Astrocyte of the cerebellum (primary cell): ENCODE measurements at regions not wholly inside any gene's neighbourhood (a gene's known extent, or its start where the extent isn't known, plus 50 kb on each side); places are given as distances from the start of the nearest gene placed in this dataset.
A peak's percentile ranks its signal among the peaks of the same experiment; 100 is the strongest.

Experiments
- DNase-seq: peaks from one replicate; pipeline ENCODE4 v3.0.0-alpha.2; 2011; ENCODE audit warnings: low read depth
- H3K4me3 ChIP-seq: 2 replicates; pipeline ENCODE4 v1.5.1; 2011; ENCODE audit warnings: mild to moderate bottlenecking, low read depth, low read length, moderate library complexity
- CTCF ChIP-seq: IDR thresholded peaks from 2 replicates; pipeline ENCODE4 v1.5.1; 2012; ENCODE audit warnings: low read length, low read depth, moderate library complexity, mild to moderate bottlenecking; ENCODE audit errors: missing control alignments
- in situ Hi-C: cut with HindIII; loops from 2 replicates; pipeline ENCODE4 v1.10.0; 2017; ENCODE audit warnings: low sequenced_read_pairs

- in situ Hi-C loops, result no loop called here
- no peak for TF ChIP-seq CTCF
- no peak overlapping the region for H3K4me3 ChIP-seq
- DNase-seq, result no peak
Measured at GRCh38 chr12:24387381-24387780, 437.9 kb upstream of the SOX5 start.

GRCh38 chr12:24386836-24387235, 437.4 kb upstream of the SOX5 start:
- no peak overlapping the region for H3K4me3 ChIP-seq
- in situ Hi-C loops, result no loop called here
- TF ChIP-seq CTCF, result no peak
- DNase-seq, result no peak

GRCh38 chr12:24381790-24382189, 432.3 kb upstream of the SOX5 start:
- no peak for TF ChIP-seq CTCF
- no peak for DNase-seq
- in situ Hi-C loops, result no loop called here
- H3K4me3 ChIP-seq, result no peak overlapping the region

GRCh38 chr12:24379861-24380521, 430.5 kb upstream of the SOX5 start:
- in situ Hi-C loops, result no loop called here
- no peak for TF ChIP-seq CTCF
- no peak for DNase-seq
- H3K4me3 ChIP-seq, result no peak overlapping the region

GRCh38 chr12:24379433-24379832, 430.0 kb upstream of the SOX5 start:
- no peak overlapping the region for H3K4me3 ChIP-seq
- no peak for TF ChIP-seq CTCF

GRCh38 chr12:24378548-24379407, 429.3 kb upstream of the SOX5 start:
- DNase-seq, result peak; percentile 34
- in situ Hi-C loops, result no loop called here
- no peak overlapping the region for H3K4me3 ChIP-seq
- no peak for TF ChIP-seq CTCF

More at GRCh38 chr12:24379433-24379832, 430.0 kb upstream of the SOX5 start:
- in situ Hi-C loops, result no loop called here
- DNase-seq, result no peak
